GM21360 (cell line): ENCODE measurements at regions not wholly inside any gene's neighbourhood (a gene's known extent, or its start where the extent isn't known, plus 50 kb on each side); places are given as distances from the start of the nearest gene placed in this dataset.
"Not testable (repeated sequence)": the region's sequence is repeated elsewhere in the genome, so short reads cannot be mapped to it uniquely, and the experiment has no call there.

Experiments
- ATAC-seq: cut with Tn5 transposase; IDR thresholded peaks from one replicate; pipeline ENCODE4 v1.9.1; 2021; ENCODE audit warnings: mild to moderate bottlenecking, moderate library complexity; ENCODE audit not compliant: unreplicated experiment

- no peak for ATAC-seq
These were observed 297.1 kb upstream of the RBMS1 start for GRCh38 chr2:160790738-160791137.

GRCh38 chr2:160791884-160792283, 298.3 kb upstream of the RBMS1 start:
- ATAC-seq: no peak

GRCh38 chr2:160792837-160793236, 299.2 kb upstream of the RBMS1 start:
- ATAC-seq: no peak

- ATAC-seq: no peak
These were observed 301.3 kb upstream of the RBMS1 start for GRCh38 chr2:160794926-160795325.

GRCh38 chr2:160803881-160804280, 310.3 kb upstream of the RBMS1 start:
- no peak for ATAC-seq

GRCh38 chr2:160810406-160810805, 316.8 kb upstream of the RBMS1 start:
- ATAC-seq: no peak

GRCh38 chr2:160812830-160813505, 319.4 kb upstream of the RBMS1 start:
- no peak for ATAC-seq

- no peak for ATAC-seq
These were observed 319.9 kb upstream of the RBMS1 start for GRCh38 chr2:160813506-160813858.

GRCh38 chr2:160816916-160817499, 323.4 kb upstream of the RBMS1 start:
- no peak for ATAC-seq

- no peak for ATAC-seq
These were observed 327.1 kb upstream of the RBMS1 start for GRCh38 chr2:160820691-160821090.

GRCh38 chr2:160822006-160822405, 328.4 kb upstream of the RBMS1 start:
- ATAC-seq: no peak

GRCh38 chr2:160825433-160825832, 331.8 kb upstream of the RBMS1 start:
- no peak for ATAC-seq

GRCh38 chr2:160826496-160826895, 332.9 kb upstream of the RBMS1 start:
- no peak for ATAC-seq

GRCh38 chr2:160828076-160828475, 332.2 kb upstream of the TANK start:
- no peak for ATAC-seq

GRCh38 chr2:160832381-160832780, 327.8 kb upstream of the TANK start:
- ATAC-seq: not testable (repeated sequence)

GRCh38 chr2:160835166-160835565, 325.1 kb upstream of the TANK start:
- ATAC-seq: no peak

- ATAC-seq: no peak
These were observed 323.5 kb upstream of the TANK start for GRCh38 chr2:160836755-160837154.

- ATAC-seq: no peak
These were observed 322.8 kb upstream of the TANK start for GRCh38 chr2:160837416-160837815.

- ATAC-seq: no peak
These were observed 322.1 kb upstream of the TANK start for GRCh38 chr2:160838147-160838546.

- no peak for ATAC-seq
These were observed 321.5 kb upstream of the TANK start for GRCh38 chr2:160838691-160839090.

- no peak for ATAC-seq
These were observed 317.9 kb upstream of the TANK start for GRCh38 chr2:160842286-160842685.

- no peak for ATAC-seq
These were observed 301.1 kb upstream of the TANK start for GRCh38 chr2:160859096-160859495.

GRCh38 chr2:160862226-160862625, 298.0 kb upstream of the TANK start:
- ATAC-seq: no peak
